ENCODE measurements at regions not wholly inside any gene's neighbourhood (a gene's known extent, or its start where the extent isn't known, plus 50 kb on each side); places are given as distances from the start of the nearest gene placed in this dataset.

DNA sequence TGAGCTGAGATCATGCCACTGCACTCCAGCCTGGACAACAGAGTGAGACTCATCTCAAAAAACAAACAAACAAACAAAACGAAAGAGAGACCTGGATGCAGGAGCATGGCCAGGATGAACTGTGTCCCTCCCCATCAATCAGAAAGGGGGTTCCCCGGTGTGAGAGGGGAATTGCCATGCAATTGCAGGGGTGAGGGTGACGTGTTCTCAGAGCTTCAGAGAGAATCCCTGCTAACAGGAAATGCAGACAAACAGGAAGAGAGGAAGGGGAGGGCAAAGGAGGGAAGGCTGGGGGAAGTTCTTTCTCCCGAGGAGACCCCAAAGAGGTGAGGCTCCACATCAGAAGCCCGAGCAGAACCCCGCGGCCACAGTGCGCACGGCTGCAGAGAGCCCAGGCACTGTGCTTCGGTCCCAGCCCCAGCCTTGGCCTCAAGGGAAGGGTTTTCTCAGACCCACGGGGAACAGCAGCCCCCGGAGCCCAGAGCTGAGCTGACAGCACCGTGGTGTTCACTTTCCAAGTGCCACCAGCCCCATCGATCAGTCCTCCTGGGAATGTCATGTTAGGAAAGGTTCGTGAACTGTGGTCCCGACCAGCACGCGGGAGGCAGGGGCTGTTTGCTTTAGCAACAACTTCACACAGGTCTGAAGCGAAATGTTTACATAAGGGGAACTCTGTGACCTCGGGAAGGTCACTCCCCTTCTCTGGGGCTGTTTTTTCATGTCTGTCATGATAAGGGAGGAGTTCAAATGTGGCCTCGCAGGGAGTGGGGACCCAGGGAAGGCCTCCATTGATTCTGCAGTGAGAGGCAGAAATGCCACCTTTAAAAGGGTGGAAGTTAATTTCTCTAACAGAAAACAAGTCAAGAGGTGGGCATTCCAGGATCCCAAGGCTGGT lies 108.0 kb upstream of the ANO1 start:
- Histone ChIP-seq H3K9ac (ENCODE audit: low read length) (no peak overlapping the region), H3K4me1 (ENCODE audit: low read length) (peaks cover 14% of the 10 kb centered on the region), H3K27ac (ENCODE audit: low read length) (no peak overlapping the region), H2AFZ (ENCODE audit: low read depth, low read length) (no peak overlapping the region), H3K79me2 (ENCODE audit: low read length) (no peaks in the 10 kb centered on the region), H3K36me3 (replicated peaks; ENCODE audit: low read depth, low read length) (no peaks in the 10 kb centered on the region), H3K4me2 (ENCODE audit: low read length) (0 out of 2 replicates have a peak overlapping the region, but pooled peaks have one; percentile 11), H4K20me1 (ENCODE audit: insufficient read depth, low read length) (no peaks in the 10 kb centered on the region), H3K27me3 (ENCODE audit: low read depth, low read length) (peaks cover 6% of the 10 kb centered on the region; the same call in 1 of the 2 replicates), H3K4me3 (ENCODE audit: low read length) (no peak overlapping the region), H3K9me3 (ENCODE audit: insufficient read depth, low read length) (no peaks in the 10 kb centered on the region)
- TF ChIP-seq, protein P1, sequence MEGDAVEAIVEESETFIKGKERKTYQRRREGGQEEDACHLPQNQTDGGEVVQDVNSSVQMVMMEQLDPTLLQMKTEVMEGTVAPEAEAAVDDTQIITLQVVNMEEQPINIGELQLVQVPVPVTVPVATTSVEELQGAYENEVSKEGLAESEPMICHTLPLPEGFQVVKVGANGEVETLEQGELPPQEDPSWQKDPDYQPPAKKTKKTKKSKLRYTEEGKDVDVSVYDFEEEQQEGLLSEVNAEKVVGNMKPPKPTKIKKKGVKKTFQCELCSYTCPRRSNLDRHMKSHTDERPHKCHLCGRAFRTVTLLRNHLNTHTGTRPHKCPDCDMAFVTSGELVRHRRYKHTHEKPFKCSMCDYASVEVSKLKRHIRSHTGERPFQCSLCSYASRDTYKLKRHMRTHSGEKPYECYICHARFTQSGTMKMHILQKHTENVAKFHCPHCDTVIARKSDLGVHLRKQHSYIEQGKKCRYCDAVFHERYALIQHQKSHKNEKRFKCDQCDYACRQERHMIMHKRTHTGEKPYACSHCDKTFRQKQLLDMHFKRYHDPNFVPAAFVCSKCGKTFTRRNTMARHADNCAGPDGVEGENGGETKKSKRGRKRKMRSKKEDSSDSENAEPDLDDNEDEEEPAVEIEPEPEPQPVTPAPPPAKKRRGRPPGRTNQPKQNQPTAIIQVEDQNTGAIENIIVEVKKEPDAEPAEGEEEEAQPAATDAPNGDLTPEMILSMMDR (IDR thresholded peaks at IDR 0.05; ENCODE audit: low read depth, low read length): no peak
- TF ChIP-seq EZH2phosphoT487 (IDR thresholded peaks at IDR 0.05; ENCODE audit: low read depth): no peak

DNA sequence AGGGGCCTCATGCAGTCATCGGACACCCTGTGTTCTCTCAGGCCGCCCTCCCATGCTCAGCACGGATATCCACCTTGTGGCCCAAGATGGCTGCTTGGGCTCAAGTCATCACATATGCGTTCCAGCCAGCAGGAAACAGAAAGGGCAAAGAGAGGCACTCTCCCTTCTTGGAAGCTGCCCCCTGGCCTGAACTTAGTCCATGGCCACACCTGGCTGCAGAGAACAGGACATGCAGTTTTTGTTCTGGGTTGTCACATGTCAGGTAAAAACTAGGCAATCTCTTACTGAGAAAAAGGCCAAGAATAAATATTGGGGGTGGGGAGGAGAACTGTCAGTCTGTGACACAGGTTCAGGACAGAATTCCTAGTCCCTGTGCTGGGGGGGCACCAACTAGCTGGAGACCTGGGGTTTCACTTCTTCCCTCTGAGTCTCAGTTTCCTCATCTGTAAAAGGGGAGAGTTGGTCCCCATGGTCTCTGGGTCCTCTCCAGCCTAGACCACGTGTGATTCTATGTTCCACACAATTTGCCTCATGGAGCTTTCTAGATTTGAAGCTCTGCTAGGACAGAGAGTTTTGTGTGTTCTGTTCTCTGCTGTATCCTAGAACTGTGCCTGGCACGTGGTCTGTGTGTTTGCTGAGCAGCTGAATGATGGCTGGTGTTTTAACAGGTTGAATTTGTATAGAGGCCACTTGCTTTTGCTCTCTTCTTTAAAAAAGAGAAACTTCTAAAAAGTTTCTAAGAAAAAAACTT lies 107.2 kb upstream of the ANO1 start:
- Histone ChIP-seq H3K4me2 (ENCODE audit: low read length) (no peak overlapping the region), H3K27me3 (ENCODE audit: low read depth, low read length) (peaks cover 6% of the 10 kb centered on the region; the same call in 1 of the 2 replicates), H3K27ac (ENCODE audit: low read length) (no peak overlapping the region), H3K4me3 (ENCODE audit: low read length) (no peak overlapping the region), H3K4me1 (ENCODE audit: low read length) (peaks cover 9% of the 10 kb centered on the region), H3K79me2 (ENCODE audit: low read length) (no peaks in the 10 kb centered on the region), H3K36me3 (replicated peaks; ENCODE audit: low read depth, low read length) (no peaks in the 10 kb centered on the region), H2AFZ (ENCODE audit: low read depth, low read length) (no peak overlapping the region), H3K9me3 (ENCODE audit: insufficient read depth, low read length) (no peaks in the 10 kb centered on the region), H3K9ac (ENCODE audit: low read length) (no peak overlapping the region), H4K20me1 (ENCODE audit: insufficient read depth, low read length) (no peaks in the 10 kb centered on the region)
- TF ChIP-seq, protein P1 (IDR thresholded peaks at IDR 0.05; ENCODE audit: low read depth, low read length): no peak
- TF ChIP-seq EZH2phosphoT487 (IDR thresholded peaks at IDR 0.05; ENCODE audit: low read depth): no peak

DNA sequence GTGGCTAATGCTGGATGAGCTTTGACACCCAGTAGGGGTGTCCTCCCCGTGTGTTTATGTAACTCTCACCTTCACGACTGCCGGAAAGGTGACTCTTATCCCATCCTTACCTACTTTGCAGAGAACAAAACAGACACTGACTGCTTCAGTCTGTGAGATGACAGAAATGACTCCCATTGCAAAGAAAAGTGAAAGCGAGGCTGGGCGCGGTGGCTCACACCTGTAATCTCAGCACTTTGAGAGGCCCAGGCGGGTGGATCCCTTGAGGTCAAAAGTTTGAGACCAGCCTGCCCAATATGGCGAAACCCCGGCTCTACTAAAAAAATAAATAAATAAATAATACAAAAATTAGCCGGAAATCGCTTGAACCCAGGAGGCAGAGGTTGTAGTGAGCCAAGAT lies 106.4 kb upstream of the ANO1 start:
- Histone ChIP-seq H2AFZ (ENCODE audit: low read depth, low read length) (no peak overlapping the region), H3K4me1 (ENCODE audit: low read length) (0 out of 2 replicates have a peak, but pooled peaks cover 4% of the 10 kb centered on the region)

More for the DNA sequence above, 106.4 kb upstream of the ANO1 start:
- no peak overlapping the region for H3K4me3 ChIP-seq (ENCODE audit: low read length)
- no peaks in the 10 kb centered on the region for H3K36me3 ChIP-seq (replicated peaks; ENCODE audit: low read depth, low read length)
- H3K27me3 ChIP-seq (ENCODE audit: low read depth, low read length): peaks cover 6% of the 10 kb centered on the region; the same call in 1 of the 2 replicates
- TF ChIP-seq, protein P1 (IDR thresholded peaks at IDR 0.05; ENCODE audit: low read depth, low read length): no peak
- TF ChIP-seq EZH2phosphoT487 (IDR thresholded peaks at IDR 0.05; ENCODE audit: low read depth): no peak
- no peak overlapping the region for H3K27ac ChIP-seq (ENCODE audit: low read length)
- H4K20me1 ChIP-seq (ENCODE audit: insufficient read depth, low read length): no peaks in the 10 kb centered on the region
- no peaks in the 10 kb centered on the region for H3K9me3 ChIP-seq (ENCODE audit: insufficient read depth, low read length)
- H3K79me2 ChIP-seq (ENCODE audit: low read length): no peaks in the 10 kb centered on the region
- no peak overlapping the region for H3K4me2 ChIP-seq (ENCODE audit: low read length)
- no peak overlapping the region for H3K9ac ChIP-seq (ENCODE audit: low read length)
